T47D (cell line): ENCODE measurements at regions not wholly inside any gene's neighbourhood (a gene's known extent, or its start where the extent isn't known, plus 50 kb on each side); places are given as distances from the start of the nearest gene placed in this dataset.

Experiments
- DNase-seq, 2 experiments: peaks; one replicate each; pipeline versions ENCODE4 v3.0.0 to v3.0.0-alpha.2; 2011 to 2012; ENCODE audit warnings: low read depth in 1 of 2, low spot score in 1 of 2
- JUND ChIP-seq: IDR thresholded peaks from 2 replicates; pipeline ENCODE4 v1.6.1; 2012; ENCODE audit warnings: low read depth
- in situ Hi-C: cut with HindIII; loops from 2 replicates; pipeline ENCODE4 v1.10.0; 2016; ENCODE audit warnings: low sequenced_read_pairs, low pct_unique_long_range_greater_than_20kb

DNA sequence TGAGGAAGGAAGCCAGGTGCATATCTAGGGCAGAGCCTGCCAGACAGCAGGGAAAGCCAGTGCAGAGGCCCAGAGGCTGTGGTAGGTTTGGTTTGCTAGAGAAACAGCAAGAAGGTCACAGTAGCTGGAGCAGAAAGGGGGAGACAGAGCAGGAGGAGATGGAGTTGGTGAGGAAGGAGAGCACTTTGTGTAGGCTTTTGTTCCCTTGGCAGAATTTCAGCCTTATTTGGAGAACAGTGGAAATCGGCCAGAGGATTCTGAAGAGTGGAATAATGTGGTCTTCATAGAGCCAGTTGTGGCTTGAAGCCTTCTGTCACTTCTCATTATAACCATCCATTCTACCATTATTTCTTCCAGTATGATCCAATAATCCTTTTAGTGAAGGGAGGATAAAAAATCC lies 212.9 kb upstream of the FAR2 start:
- in situ Hi-C loops: no loop called here
- no peak for TF ChIP-seq JUND
- DNase-seq: no peak

DNA sequence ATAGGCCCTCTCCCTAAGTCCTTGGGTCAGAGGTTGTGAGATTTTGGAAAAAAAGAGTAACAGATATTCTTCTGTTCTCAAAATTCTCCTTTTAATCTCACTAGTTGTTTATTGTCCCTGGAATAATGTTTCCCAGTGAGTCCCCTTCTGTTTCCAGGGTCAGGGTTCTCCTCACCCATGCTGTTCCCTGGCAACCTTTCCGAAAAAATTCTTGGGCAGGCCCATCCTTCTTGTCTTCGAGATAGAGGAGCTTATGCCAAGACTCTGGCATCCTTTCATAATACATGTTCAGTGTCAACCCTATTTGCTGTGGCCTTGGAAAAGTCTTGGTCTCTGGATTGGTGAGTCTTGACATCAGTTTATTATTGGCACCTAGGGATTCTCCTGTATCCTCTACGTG lies 212.4 kb upstream of the FAR2 start:
- DNase-seq: no peak
- in situ Hi-C loops: no loop called here
- TF ChIP-seq JUND: no peak

DNA sequence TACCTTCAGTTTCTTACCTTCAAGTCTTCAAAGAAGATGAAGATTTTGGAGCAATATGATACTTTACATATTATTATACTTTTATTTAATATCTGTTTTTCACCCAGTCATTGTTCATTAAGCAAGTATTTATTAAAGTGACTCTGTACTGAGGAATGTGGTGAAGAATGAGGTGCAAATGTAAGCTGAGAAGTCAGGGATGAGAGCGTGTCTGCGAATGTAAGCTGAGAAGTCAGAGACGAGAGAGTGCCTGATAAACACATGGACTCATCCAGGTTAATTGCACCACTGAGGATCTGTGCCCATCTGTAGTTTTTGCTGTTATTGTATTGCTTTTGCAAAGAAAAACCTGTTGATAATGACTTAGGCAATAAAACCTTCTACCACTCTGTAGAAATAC lies 211.9 kb upstream of the FAR2 start:
- TF ChIP-seq JUND: no peak
- no peak for DNase-seq
- in situ Hi-C loops: no loop called here

DNA sequence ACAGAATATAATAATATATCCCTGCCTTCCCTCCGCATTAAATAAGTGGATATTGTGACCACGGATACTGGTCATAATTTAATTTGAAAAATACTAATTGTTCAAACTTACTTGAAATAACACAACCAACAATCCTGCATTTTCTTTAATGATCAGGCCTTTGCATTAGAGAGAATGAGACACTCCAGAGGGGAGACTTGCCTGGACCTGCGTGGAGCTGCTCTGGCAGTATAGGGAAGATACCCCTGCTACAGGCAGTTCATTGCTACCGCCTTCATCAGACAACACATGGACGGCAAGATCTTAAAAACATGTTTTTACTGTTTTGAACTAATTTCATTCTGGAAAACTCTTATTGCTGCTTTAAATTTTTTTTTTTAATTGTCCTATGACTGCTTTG lies 211.0 kb upstream of the FAR2 start:
- no peak for DNase-seq
- TF ChIP-seq JUND: no peak
- in situ Hi-C loops: no loop called here

GRCh38 chr12:28938581-28939235 lies 210.4 kb upstream of the FAR2 start:
- no peak for TF ChIP-seq JUND
- DNase-seq: no peak
- in situ Hi-C loops: no loop called here

DNA sequence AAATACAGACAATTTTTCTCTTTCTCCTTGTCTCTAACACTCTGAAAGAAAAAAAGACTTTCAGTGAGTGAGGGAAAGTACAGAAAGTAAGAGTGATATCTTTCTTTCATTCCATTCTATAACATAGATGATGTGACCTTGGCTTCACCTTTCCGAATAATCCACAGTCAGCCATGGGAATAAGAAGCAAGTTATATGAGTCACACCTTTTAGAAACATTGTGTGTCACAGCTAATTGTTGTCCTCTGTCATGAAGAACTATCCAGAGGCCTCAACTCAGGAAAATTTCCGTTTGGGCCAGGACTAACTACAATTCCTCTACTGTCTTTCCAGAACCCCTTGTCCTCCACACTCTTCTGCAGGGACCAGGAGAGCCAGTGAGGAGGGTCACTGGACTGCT lies 209.7 kb upstream of the FAR2 start:
- in situ Hi-C loops: no loop called here
- no peak for TF ChIP-seq JUND
- no peak for DNase-seq

DNA sequence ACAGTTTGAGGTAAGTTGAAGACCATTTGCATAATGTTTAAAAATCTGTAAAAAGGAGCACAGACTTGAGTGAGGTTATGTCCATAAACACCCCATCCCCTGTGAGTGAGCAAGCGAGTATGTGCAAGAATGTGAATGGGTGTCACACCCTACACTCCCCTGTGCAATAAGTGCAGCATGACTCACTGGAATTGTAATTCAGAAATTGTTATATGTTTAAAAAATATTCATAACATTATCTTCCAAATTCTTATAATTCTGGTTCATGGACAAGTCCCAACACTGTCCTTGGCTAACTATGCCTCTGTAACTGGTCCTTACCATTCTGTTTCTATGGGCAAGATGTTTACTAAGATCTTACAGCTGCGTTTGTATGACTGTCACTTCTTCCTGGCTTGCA lies 207.8 kb upstream of the FAR2 start:
- no peak for DNase-seq
- in situ Hi-C loops: no loop called here
- TF ChIP-seq JUND: no peak

- in situ Hi-C loops: no loop called here
Observed at GRCh38 chr12:28946361-28946760, 202.7 kb upstream of the FAR2 start.

GRCh38 chr12:28948685-28949084 lies 200.4 kb upstream of the FAR2 start:
- no peak for DNase-seq
- in situ Hi-C loops: no loop called here
- no peak for TF ChIP-seq JUND

More at GRCh38 chr12:28946361-28946760, 202.7 kb upstream of the FAR2 start:
- no peak for TF ChIP-seq JUND
- DNase-seq: no peak

DNA sequence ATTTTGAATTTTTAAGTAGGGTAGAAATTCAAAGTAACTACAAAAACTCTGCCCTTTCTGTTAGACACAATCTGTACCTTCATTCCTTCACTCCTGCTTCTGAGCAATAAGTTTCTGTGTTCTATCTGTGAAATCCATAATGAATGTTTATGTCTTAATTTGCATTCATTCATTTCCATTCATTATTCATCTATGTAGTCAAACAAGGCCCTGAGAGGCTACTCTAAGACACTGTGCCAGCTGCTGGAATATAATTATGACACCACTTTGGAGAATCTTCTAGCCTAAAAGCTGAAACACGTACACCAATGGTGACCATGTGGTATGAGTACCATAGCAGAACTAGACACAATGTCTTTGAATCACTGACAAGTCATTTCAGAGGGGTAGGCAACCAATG lies 199.9 kb upstream of the FAR2 start:
- TF ChIP-seq JUND: no peak
- in situ Hi-C loops: no loop called here
- DNase-seq: no peak

- DNase-seq: no peak
- in situ Hi-C loops: no loop called here
- TF ChIP-seq JUND: no peak
Observed at GRCh38 chr12:28950049-28950448, 199.0 kb upstream of the FAR2 start.

DNA sequence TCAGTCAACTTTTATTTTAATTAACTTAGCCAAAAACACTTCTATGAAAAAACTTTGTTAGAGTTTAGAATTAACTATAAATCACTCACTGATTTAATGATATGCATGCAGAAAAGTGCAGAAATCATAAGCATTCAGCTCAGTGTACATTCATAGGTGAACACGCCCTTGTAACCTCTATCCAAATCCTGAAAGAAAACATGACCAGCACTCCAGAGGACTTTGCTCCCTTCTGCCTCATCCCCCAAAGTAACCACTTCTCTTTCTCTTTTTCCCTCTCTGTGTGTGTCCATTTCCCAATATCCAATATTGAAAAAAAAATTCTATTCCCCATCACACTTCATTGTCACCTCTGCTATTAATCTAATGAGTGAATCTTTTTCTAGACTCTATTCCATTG lies 197.1 kb upstream of the FAR2 start:
- in situ Hi-C loops: no loop called here
- no peak for TF ChIP-seq JUND
- no peak for DNase-seq

GRCh38 chr12:28954333-28954732 lies 194.7 kb upstream of the FAR2 start:
- no peak for DNase-seq
- in situ Hi-C loops: no loop called here
- no peak for TF ChIP-seq JUND

DNA sequence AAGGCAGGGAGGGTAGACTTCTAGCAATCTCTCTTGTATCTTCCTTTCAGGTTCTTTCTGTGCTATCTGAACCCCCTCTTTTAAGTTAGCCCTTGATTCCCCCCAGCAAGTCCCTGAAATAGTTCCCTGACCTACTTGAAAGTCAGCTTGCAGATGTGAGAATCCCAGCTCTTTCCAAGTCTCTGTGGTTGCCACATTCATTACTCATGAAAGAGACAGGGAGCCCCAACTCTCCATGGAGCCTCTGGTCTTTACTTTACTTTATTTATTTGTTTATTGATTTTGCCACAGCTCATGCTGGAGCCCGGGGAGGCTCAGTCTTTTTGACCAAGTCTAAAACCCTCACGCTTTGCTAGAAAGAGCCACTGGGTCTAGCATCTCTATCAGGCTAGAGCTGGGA lies 193.6 kb upstream of the FAR2 start:
- TF ChIP-seq JUND: no peak
- no peak for DNase-seq
- in situ Hi-C loops: no loop called here

- no peak for TF ChIP-seq JUND
- in situ Hi-C loops: no loop called here
- no peak for DNase-seq
Observed at GRCh38 chr12:28955931-28956330, 193.1 kb upstream of the FAR2 start.
